GM12878 (cell line): ENCODE measurements at regions not wholly inside any gene's neighbourhood (a gene's known extent, or its start where the extent isn't known, plus 50 kb on each side); places are given as distances from the start of the nearest gene placed in this dataset.

Experiments used
- ATAC-seq: fragments of 200-7000 bp; cut with Tn5 transposase; 3 replicates; pipeline ENCODE4 v1.9.1; 2020; ENCODE audit warnings: mild to moderate bottlenecking, moderate library complexity
- BruUV-seq: library from RNA; stranded (reverse); fragments of 400-500 nt; replicated peaks from 2 replicates; lab custom pipeline; 2021; lab: Mats Ljungman, UMichigan
- CTCF ChIA-PET: fragments of 300-600 bp; sonication (Branson Sonifier 250); formaldehyde crosslinking; extraction: SDS; loops from one replicate; lab custom pipeline; 2021; ENCODE audit warnings: inconsistent platforms; lab: Yijun Ruan, JAX
- POLR2A ChIA-PET: fragments of 350-600 bp; formaldehyde crosslinking; extraction: SDS; loops from one replicate; lab custom pipeline; 2021; ENCODE audit warnings: inconsistent platforms; lab: Charles Lee
- RAD21 ChIA-PET: fragments of 300-600 bp; sonication (Branson Sonifier 250); formaldehyde crosslinking; loops from one replicate; lab custom pipeline; 2023; ENCODE audit warnings: antibody characterized with exemption; ENCODE audit not compliant: unreplicated experiment; lab: Charles Lee
- SMC1A ChIA-PET: fragments of 300-600 bp; sonication (Branson Sonifier 250); formaldehyde crosslinking; loops from one replicate; lab custom pipeline; 2023; ENCODE audit not compliant: unreplicated experiment, uncharacterized antibody; lab: Charles Lee
- DNase-seq: peaks from one replicate; pipeline ENCODE4 v3.0.0-alpha.2; 2011; ENCODE audit warnings: low read depth, low spot score
- FAIRE-seq: peaks from 3 replicates; lab custom pipeline; 2011; peaks lifted over from hg19 to GRCh38; lab: Jason Lieb, UNC
- H2AFZ ChIP-seq: 2 replicates; pipeline ENCODE4 v1.6.0; 2011; ENCODE audit warnings: low read depth, low read length, control low read depth; ENCODE audit not compliant: control insufficient read depth
- H3K27ac ChIP-seq: 2 replicates; pipeline ENCODE4 v1.5.1; 2011; ENCODE audit warnings: control low read depth; ENCODE audit not compliant: control insufficient read depth, insufficient read depth
- H3K27me3 ChIP-seq, 2 experiments: replicated peaks in 1 of 2; 2 replicates each; pipeline versions ENCODE4 v1.6.0 to v1.6.1; 2011; ENCODE audit warnings: low read length in 1 of 2; ENCODE audit not compliant: control insufficient read depth in 2 of 2, insufficient read depth in 2 of 2
- H3K36me3 ChIP-seq, 2 experiments: 2 replicates each; pipeline ENCODE4 v1.5.1; 2011; ENCODE audit warnings: low read length in 1 of 2; ENCODE audit not compliant: control insufficient read depth in 2 of 2, insufficient read depth in 2 of 2
- H3K4me1 ChIP-seq: 2 replicates; pipeline ENCODE4 v1.6.1; 2011; ENCODE audit warnings: mild to moderate bottlenecking, low read length, moderate library complexity, mixed read lengths; ENCODE audit not compliant: control insufficient read depth, insufficient read depth
- H3K4me2 ChIP-seq: 2 replicates; pipeline ENCODE4 v1.6.0; 2011; ENCODE audit warnings: control low read depth; ENCODE audit not compliant: control insufficient read depth, insufficient read depth
- H3K4me3 ChIP-seq: fragments of 200-600 bp; sonication (generic); 2 replicates; pipeline ENCODE4 v1.5.1; 2016
- H3K79me2 ChIP-seq: 2 replicates; pipeline ENCODE4 v1.6.0; 2011; ENCODE audit warnings: low read length; ENCODE audit not compliant: control insufficient read depth, insufficient read depth
- H3K9ac ChIP-seq: 2 replicates; pipeline ENCODE4 v1.8.0; 2011; ENCODE audit warnings: low read length, control low read depth, mixed read lengths; ENCODE audit not compliant: control insufficient read depth, insufficient read depth
- H3K9me3 ChIP-seq: replicated peaks from 3 replicates; pipeline ENCODE4 v1.5.1; 2011; ENCODE audit warnings: mild to moderate bottlenecking, low read length; ENCODE audit not compliant: control insufficient read depth, insufficient read depth
- H4K20me1 ChIP-seq: 2 replicates; pipeline ENCODE4 v1.6.0; 2011; ENCODE audit not compliant: control insufficient read depth, insufficient read depth
- ATF7 ChIP-seq: fragments of 450-650 bp; IDR thresholded peaks from 2 replicates; pipeline ENCODE4 v1.6.1; 2016; ENCODE audit warnings: low read depth, mild to moderate bottlenecking
- BCL3 ChIP-seq: IDR thresholded peaks from 2 replicates; pipeline ENCODE4 v1.6.1; 2011; ENCODE audit warnings: borderline replicate concordance, low read depth, mild to moderate bottlenecking, moderate library complexity, low read length; ENCODE audit not compliant: insufficient read depth, poor library complexity, severe bottlenecking
- CBX3 ChIP-seq: fragments of 200-600 bp; sonication (generic); IDR thresholded peaks from 2 replicates; pipeline ENCODE4 v1.6.1; 2016; ENCODE audit warnings: low read depth, borderline replicate concordance
- CBX5 ChIP-seq: sonication (generic); IDR thresholded peaks from 2 replicates; pipeline ENCODE4 v1.6.1; 2016; ENCODE audit warnings: low read depth, moderate library complexity, mild to moderate bottlenecking, inconsistent platforms
- E4F1 ChIP-seq: fragments of 450-650 bp; IDR thresholded peaks from 2 replicates; pipeline ENCODE4 v1.6.1; 2018; ENCODE audit warnings: borderline replicate concordance, mild to moderate bottlenecking; ENCODE audit not compliant: partially characterized antibody
- EED ChIP-seq: sonication (generic); IDR thresholded peaks from 2 replicates; pipeline ENCODE4 v1.6.1; 2016; ENCODE audit warnings: antibody characterized with exemption, low read depth
- EGR1 ChIP-seq, 2 experiments: IDR thresholded peaks; 1 replicate in 1 of 2; 2 replicates in 1 of 2; pipeline ENCODE4 v1.6.1; 2011 to 2012; ENCODE audit warnings: low read depth in 2 of 2, low read length in 2 of 2, borderline replicate concordance in 1 of 2, mild to moderate bottlenecking in 1 of 2, moderate library complexity in 1 of 2
- ETV6 ChIP-seq, 2 experiments: fragments of 450-650 bp in 1 of 2; IDR thresholded peaks in 1 of 2; conservative IDR thresholded peaks in 1 of 2; 2 replicates each; pipeline ENCODE4 v1.6.1; 2014; ENCODE audit warnings: antibody characterized with exemption in 1 of 2, borderline replicate concordance in 1 of 2, low read depth in 1 of 2, mild to moderate bottlenecking in 1 of 2, moderate library complexity in 1 of 2
- JUNB ChIP-seq: IDR thresholded peaks from 2 replicates; pipeline ENCODE4 v1.6.1; 2016; ENCODE audit warnings: antibody characterized with exemption, mild to moderate bottlenecking
- KDM1A ChIP-seq: fragments of 200-600 bp; sonication (generic); IDR thresholded peaks from 2 replicates; pipeline ENCODE4 v1.6.1; 2016; ENCODE audit warnings: borderline replicate concordance
- MEF2B ChIP-seq: fragments of 450-650 bp; IDR thresholded peaks from 2 replicates; pipeline ENCODE4 v1.6.1; 2018; ENCODE audit warnings: mild to moderate bottlenecking, moderate library complexity; ENCODE audit not compliant: partially characterized antibody, poor library complexity, severe bottlenecking
- MYC ChIP-seq: IDR thresholded peaks from 2 replicates; pipeline ENCODE4 v1.6.1; 2011; ENCODE audit warnings: mild to moderate bottlenecking, low read length, moderate library complexity, inconsistent platforms; ENCODE audit not compliant: insufficient read depth, insufficient replicate concordance, insufficient read length, severe bottlenecking
- POU2F2 ChIP-seq: IDR thresholded peaks from 3 replicates; pipeline ENCODE4 v1.6.1; 2011; ENCODE audit warnings: low read depth, mild to moderate bottlenecking, low read length, borderline replicate concordance
- RAD51 ChIP-seq: fragments of 450-650 bp; IDR thresholded peaks from 2 replicates; pipeline ENCODE4 v1.6.1; 2016; ENCODE audit warnings: moderate library complexity, mild to moderate bottlenecking, inconsistent platforms
- RELB ChIP-seq: fragments of 450-650 bp; IDR thresholded peaks from 2 replicates; pipeline ENCODE4 v1.6.1; 2017; ENCODE audit warnings: low read depth, mild to moderate bottlenecking, moderate library complexity
- SREBF1 ChIP-seq: IDR thresholded peaks from 2 replicates; pipeline ENCODE4 v1.6.1; 2012; ENCODE audit warnings: mild to moderate bottlenecking, low read length
- SUZ12 ChIP-seq: fragments of 200-600 bp; sonication (generic); IDR thresholded peaks from one replicate; pipeline ENCODE4 v1.6.1; 2018; ENCODE audit warnings: antibody characterized with exemption, mild to moderate bottlenecking; ENCODE audit not compliant: unreplicated experiment
- TARDBP ChIP-seq: IDR thresholded peaks from 2 replicates; pipeline ENCODE4 v1.6.1; 2016; ENCODE audit warnings: borderline replicate concordance
- TCF3 ChIP-seq: IDR thresholded peaks from 2 replicates; pipeline ENCODE4 v1.6.1; 2012; ENCODE audit warnings: low read depth, mild to moderate bottlenecking, low read length, borderline replicate concordance; ENCODE audit not compliant: insufficient read depth
- TCF7 ChIP-seq: IDR thresholded peaks from 2 replicates; pipeline ENCODE4 v1.6.1; 2014; ENCODE audit warnings: antibody characterized with exemption, borderline replicate concordance
- WGBS: methylation state at CpG from one replicate; pipeline ENCODE4 v1.1.6; 2016; ENCODE audit warnings: low lambda C conversion rate; ENCODE audit not compliant: insufficient replicate concordance, insufficient coverage; ENCODE audit errors: missing lambda C conversion rate; 5-methylcytosine and 5-hydroxymethylcytosine counted together
- in situ Hi-C: fragments of 300-500 bp; cut with MboI; formaldehyde crosslinking; loops from 9 replicates; pipeline ENCODE4 v1.14.3; 2018; ENCODE audit warnings: mixed read lengths
- intact Hi-C: fragments of 100-400 bp; cut with micrococcal nuclease; formaldehyde crosslinking; loops from one replicate; pipeline ENCODE4 v1.14.2; 2022; ENCODE audit not compliant: unreplicated experiment

- peak; percentile 30 for DNase-seq
- SMC1A ChIA-PET, result interaction anchor here (0.8 to 1.3 kb wide), 2 partner anchors 23 to 40 kb away, joined by 3 read pairs; no protein-coding TSS in a partner anchor
- H3K4me1 ChIP-seq, result no peaks in the 10 kb centered on the region; the same call in 1 of the 2 replicates
- POLR2A ChIA-PET, result interaction anchor here (2.4 kb wide), 1 partner anchor 10 kb away, joined by 5 read pairs; no protein-coding TSS in a partner anchor
- intact Hi-C loops, result no loop called here
- no peak overlapping the region for H3K4me3 ChIP-seq
- no TSS peak for BruUV-seq
- no peaks in the 10 kb centered on the region for H3K36me3 ChIP-seq
- H4K20me1 ChIP-seq, result no peaks in the 10 kb centered on the region
- FAIRE-seq, result peak; percentile 86
- WGBS, result 0% methylated on average over 2 of the region's 2 CpGs
- H3K27ac ChIP-seq, result no peak overlapping the region
- CTCF ChIA-PET, result no interaction called here
- RAD21 ChIA-PET, result no interaction called here
- no peak overlapping the region for H2AFZ ChIP-seq
- H3K9ac ChIP-seq, result no peak overlapping the region
- H3K27me3 ChIP-seq, result no peaks in the 10 kb centered on the region; a peak in 1 of 4 replicates
- no peak overlapping the region for H3K4me2 ChIP-seq
- in situ Hi-C loops, result no loop called here
- ATAC-seq, result peak; percentile 97
- H3K79me2 ChIP-seq, result no peaks in the 10 kb centered on the region
- H3K9me3 ChIP-seq, result no peaks in the 10 kb centered on the region
- TF ChIP-seq RAD51 (no peak), JUNB (peak; percentile 90), TCF7 (0 out of 2 replicates have a peak, but pooled peaks have one; percentile 10), MEF2B (no peak), RELB (no peak), EED (no peak), TARDBP (no peak), BCL3 (no peak), KDM1A (no peak), CBX5 (no peak), E4F1 (no peak), SREBF1 (no peak), CBX3 (no peak), SUZ12 (no peak), POU2F2 (no peak), MYC (no peak), ATF7 (no peak), TCF3 (no peak), EGR1 (IDR thresholded peaks at IDR 0.05; ENCODE audit: borderline replicate concordance in 1 of 2, low read depth in 2 of 2, low read length in 2 of 2) (no peak), ETV6 (conservative IDR thresholded peaks at IDR 0.05 in 1 of 2, IDR thresholded peaks at IDR 0.05 in 1 of 2; ENCODE audit: borderline replicate concordance in 1 of 2, low read depth in 1 of 2) (no peak)
These were observed 319.8 kb downstream of the RND3 start for GRCh38 chr2:150167711-150168110.
